HG03175 (cell line): ENCODE measurements at regions not wholly inside any gene's neighbourhood (a gene's known extent, or its start where the extent isn't known, plus 50 kb on each side); places are given as distances from the start of the nearest gene placed in this dataset.
"Not testable (repeated sequence)": the region's sequence is repeated elsewhere in the genome, so short reads cannot be mapped to it uniquely, and the experiment has no call there.

ENCODE experiments used
- ATAC-seq: cut with Tn5 transposase; IDR thresholded peaks from one replicate; pipeline ENCODE4 v1.9.1; 2021; ENCODE audit warnings: mild to moderate bottlenecking, moderate library complexity; ENCODE audit not compliant: unreplicated experiment

DNA sequence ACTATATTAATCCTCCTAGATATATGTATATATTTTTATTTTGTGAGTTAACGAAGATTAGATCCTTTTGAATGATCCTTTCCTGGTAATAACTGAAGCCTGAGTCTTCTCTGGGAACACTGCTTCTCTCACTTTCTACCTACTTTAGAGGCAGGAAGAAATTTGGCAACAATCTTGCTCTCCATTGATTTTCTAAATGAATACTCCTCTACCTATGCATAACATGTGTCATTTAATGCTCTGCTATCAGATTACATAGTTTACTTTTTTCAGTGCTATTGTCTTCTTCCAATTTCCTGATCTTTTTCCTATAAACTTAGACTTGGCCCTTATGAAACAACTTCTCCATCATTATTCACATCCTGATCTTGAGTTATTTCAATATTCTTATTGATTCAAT, 60.4 kb upstream of the PDHA2 start:
- no peak for ATAC-seq

DNA sequence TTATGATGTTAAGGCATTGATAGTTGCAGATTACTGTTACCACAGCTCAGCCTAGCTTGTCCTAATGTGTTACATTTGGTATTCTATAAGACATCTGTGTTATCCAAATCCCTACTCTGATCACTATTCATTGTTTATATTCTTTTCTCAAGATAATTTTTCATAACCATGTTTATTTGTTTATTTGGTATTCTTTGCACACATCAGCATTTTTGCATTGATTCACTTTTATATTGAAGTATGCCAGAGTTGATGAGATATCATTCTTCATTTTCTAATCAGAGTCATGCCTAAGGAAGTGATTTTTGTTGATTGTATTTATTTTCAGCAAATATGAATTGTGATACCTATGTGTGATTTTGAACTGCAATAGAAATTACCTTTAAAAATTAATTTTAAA, 61.2 kb upstream of the PDHA2 start:
- ATAC-seq = no peak

DNA sequence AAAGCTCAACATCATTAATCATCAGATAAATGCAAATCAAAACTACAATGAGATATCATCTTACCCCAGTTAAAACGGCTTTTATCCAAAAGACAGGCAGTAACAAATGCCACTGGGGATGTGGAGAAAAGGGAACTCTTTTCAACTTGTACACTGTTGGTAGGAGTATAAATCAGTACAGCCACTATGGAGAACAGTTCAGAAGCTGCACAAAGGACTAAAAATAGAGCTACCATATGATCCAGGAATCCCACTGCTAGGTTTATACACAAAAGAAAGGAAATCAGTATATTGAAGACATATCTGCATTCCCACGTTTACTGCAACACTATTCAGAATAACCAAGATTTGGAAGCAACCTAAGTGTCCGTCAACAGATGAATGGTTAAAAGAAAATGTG, 69.3 kb upstream of the PDHA2 start:
- not testable (repeated sequence) for ATAC-seq

DNA sequence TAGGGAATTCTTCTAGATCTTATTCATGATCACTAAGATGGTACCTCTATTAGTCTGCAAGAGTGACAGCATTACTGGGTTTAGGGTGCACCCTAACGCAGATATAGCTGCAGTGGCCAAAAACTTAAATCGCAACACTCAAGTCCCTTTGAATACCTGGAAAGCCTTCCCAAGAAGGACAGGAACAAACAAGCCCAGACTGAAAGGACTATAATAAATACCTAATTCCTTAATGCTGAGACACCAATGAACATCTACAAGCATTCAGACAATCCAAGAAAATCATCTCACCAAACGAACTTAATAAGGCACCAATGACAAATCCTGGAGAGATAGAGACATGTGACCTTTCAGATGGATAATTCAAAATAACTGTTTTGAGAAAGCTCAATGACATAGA, 74.9 kb upstream of the PDHA2 start:
- ATAC-seq = no peak

DNA sequence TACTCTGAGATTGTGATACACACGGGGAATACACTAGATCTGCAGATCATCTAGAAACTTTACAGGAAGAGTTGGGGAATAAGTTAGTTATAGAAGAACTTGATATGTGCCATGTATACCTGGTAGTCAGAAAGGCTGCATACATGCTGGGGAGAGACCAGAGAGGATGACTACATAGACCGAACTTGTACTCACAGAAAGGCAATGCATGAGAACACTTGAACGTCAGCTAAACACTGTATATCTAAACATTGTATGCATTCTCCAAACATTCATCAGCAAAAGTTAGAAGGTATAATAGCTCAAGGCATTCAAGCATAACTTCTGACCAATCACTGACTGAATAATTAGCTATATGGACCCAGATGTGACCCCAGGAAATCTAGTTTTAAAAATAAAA, 78.0 kb upstream of the PDHA2 start:
- no peak for ATAC-seq

DNA sequence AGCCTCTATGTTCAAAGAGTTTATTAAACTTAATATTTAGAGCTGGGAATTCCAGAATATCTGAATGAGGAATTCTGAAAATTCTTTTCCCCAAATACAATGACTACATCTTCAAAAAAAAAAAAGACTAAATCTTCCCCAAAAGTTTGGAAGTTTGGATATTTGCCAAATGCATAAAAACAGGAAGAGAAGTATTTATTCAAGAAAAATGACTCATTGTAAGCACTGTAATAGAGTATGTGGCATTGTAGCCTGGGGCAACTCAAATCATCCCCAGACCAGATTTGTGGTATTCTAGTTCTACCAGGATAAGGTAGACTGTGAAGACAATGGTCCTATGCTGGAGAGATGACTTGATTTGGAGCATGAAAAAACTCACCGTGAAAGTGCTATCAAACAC, 78.5 kb upstream of the PDHA2 start:
- ATAC-seq = no peak

DNA sequence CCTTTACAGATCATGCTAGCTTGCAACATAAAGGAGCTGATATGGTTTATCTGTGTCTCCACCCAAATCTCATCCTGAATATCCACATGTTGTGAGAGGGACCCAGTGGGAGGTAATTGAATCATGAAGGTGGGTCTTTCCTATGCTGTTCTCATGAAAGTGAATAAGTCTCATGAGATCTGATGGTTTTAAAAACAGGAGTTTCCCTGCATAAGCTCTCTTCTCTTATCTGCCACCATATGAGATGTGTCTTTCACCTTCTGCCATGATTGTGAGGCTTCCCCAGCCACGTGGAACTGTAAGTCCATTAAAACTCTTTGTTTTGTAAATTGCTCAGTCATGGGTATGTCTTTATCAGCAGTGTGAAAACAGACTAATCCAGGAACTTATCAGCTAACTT, 79.2 kb upstream of the PDHA2 start:
- ATAC-seq = not testable (repeated sequence)

DNA sequence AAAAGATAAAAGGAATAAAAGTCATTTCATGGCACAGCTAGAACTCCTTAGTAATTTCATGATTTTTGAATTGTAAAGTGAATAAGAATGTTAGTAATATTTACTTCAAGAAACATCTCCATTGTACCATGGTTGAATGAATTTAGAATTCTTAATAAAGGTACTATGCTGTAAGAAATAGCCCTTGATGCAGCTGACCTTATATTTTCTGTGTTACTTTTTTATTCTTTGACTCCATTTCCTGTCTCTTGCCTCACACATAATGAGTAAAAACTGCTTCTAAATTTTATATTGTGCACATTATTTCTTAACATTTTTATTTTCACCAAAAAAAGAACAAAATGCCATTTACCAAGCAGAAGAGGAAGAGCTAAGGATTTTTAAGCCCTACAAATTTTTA, 81.9 kb upstream of the PDHA2 start:
- no peak for ATAC-seq

DNA sequence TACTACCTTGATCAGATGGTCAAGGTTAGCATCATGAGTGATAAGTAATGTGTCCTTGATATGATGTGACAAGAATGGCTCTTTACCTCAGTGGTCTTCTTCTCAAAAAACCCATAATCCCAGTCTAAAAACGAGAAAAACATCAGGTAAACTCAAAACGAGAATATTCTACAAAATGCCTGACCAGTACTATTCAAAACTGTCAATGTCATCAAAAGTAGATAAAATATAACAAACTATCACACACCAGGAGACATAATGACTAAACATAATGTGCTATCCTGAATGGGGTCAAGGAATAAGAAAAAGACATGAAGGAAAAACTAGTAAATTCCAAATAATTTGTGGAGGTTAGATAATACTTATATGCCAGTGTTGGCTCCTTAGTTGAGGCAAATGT, 85.2 kb upstream of the PDHA2 start:
- no peak for ATAC-seq

DNA sequence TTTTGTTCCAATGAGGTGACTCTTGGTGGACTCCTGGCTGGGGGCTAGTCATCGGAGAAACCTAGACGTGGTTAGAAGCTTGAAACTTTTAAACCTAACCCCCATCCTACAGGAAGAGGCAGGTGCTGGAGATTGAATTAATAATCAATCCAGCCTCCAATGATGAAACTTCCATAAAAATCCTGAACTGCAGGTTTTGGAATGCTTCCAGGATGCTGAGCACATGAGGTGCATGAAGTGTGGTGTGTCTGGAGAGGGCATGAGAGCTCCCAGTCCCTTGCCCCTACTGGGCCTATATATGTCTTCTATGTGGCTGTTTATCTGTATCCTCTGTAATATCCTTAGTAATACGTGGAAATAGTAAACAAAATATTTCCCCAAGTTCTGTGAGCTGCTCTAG, 90.7 kb upstream of the PDHA2 start:
- no peak for ATAC-seq

DNA sequence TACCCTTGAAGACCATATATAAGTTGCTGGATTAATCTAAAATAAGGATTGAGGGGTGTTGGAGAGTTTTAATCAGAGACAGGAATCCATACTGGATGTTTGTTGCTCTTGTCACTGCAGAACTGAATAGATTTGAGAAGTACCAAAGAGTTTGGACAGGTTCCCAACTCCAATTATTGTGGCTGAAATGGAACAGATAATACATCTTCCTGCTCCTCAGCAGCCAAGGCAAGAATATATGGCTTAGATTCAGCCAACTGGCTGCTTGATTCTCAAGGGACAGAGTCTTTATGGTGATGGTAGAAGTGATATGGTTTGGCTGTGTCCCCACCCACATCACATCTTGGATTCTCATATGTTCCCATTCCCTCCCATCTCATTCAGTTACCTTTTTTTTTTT, 97.0 kb upstream of the PDHA2 start:
- no peak for ATAC-seq

DNA sequence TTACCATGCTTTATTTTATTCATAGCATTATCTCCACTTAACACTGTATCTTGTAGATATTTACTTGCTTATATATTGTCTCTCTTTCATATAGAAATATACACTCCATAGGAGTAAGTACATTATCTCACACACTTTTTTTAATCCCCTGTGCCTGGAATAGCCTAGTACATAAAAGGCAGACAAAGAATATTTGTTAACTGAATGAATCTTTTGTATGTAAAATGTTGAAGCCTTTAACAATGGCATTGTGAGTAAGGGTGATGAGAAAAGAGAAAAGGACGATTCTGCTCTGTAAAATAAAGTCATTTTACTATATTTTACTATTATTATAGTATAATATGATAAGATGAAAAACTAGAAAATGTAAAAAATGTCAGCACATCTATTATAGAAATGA, 97.7 kb upstream of the PDHA2 start:
- no peak for ATAC-seq

DNA sequence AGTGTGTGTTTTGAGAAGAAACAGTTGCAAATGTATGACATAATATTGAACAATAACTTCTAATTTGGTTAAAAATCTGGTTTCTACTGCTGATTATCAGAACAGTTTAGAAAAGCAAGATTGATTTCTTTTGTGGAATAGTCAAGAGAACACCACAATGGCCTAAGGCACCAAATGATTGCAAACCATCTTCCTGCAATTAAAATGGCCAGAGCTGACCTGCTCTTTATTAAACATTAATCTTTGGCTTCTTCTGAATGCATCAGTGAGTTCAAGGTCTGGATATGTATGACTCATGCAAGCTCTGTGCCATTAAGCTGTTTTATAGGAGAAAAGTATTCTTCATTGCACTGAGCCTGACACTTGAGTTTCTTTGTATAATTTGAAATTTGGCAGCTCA, 107.8 kb upstream of the PDHA2 start:
- ATAC-seq = no peak

DNA sequence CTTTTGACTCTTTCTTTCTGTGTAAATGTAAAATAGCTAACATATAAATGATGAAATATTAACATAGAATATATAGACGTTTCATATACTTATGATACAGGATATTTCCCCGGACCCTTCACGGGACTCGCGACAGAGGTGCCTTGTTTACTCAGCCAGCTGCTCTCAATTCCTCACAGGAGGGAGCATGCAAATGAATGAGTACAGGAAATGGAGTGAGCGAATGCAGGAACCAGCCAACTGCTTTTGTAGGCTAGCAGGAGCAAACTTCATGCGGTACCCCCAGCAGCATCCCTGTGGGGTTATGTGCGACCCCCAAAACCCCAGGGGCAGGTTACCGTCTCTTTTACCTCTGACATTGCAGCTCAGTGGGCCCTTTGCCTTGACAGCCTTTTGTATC, 110.3 kb upstream of the PDHA2 start:
- ATAC-seq = no peak

DNA sequence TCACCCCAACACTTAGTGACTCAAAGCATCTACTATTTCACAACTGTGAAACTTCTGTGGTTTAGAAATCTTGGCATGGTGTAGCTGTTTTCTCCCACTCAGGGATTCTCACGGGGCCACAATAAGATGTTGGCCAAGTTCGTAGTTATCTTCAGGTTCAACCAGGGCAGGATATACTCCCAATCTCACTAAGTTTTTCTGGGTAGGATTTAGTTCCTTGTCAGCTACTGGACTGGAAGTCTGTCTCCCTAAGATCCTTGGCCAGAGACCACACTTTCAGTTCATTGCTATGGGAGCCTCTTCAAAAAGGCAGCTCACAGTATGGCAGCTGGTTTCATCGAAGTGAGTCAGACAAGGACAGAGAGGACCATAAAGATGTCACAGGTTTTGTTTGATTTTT, 111.7 kb upstream of the PDHA2 start:
- ATAC-seq = no peak

DNA sequence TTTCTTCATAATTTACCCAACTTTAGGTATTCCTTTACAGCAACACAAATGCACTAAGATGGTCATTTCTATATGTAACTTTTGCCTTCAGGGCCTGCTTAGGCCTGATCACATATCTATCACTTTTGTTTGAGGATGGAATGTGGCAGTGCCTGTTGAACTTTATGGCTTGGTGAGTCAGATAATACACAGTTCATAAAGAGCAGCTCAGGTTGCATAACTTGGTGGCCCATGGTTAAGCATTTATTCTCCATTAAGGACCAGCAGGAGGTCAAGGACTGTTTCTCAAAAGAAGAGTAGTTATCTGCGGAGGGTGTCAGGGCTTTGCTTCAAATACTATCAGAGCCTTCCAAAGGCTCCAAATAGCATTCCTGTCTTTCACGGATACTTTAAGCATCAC, 124.1 kb upstream of the PDHA2 start:
- no peak for ATAC-seq

DNA sequence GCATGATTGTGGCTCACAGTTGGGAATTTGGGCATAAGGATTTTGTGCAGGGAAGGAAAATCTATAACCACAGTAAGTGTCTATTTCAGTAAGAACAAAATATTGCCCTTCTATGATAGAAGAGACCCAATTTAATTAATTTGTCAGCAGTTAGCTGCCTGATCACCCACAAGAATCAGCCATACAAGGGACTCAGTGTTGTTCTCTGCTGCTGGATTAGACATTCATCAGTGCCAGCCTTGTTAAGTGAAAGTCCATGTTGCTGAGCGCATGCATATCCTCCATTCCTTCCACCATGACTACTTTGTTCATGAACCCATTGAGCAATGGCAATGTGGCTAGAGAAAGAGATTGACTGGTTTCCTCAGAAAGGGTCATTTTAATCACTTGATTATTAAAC, 125.3 kb upstream of the PDHA2 start:
- no peak for ATAC-seq

DNA sequence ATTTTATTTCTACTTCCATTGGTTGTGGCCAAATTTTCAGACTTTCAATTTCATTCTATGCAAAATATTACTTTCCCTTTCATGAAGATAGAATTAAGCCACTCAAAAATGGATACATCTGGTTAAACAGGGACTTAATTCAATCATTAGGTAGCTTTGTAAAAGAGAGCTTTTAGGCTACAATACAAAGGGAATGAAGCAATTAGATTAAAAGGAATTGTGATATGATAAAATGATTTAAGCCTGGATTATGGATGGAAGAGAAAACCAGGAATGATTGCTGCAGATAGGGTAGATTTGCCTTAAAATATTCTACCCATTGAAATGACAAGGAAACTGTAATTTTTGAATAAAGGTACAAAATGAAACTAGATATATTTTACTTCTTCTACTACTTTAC, 134.6 kb upstream of the PDHA2 start:
- ATAC-seq = no peak

DNA sequence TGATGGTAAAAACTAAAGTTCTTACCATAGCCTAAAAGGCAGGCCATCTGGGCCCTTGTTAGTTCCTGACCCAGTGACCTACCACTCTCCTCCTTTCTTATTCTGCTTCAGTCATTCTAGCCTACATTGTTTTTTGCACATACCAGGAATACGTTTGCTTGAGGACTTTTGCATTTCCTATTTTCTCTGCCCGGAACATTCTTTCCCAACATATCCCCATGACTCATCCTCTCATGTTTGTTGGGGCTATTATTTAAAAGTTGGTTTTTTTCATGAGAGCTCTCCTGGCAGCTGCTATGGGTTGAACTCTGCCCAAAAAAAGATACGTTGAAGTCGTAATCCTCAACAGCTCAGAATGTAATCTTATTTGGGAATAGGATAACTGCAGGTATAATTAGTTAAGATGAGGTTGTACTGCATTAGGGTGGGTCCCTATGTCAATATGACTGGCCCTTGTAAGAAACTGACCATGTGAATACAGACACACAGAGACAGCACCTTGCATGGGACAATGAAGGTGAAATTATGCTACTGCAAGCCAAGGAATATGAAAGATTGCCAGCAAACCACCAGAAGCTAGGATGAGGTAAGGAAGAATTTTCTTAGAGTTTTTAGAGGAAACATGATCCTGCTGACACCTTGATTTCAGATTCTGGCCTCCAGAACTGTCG, 138.3 kb upstream of the PDHA2 start:
- ATAC-seq = no peak

DNA sequence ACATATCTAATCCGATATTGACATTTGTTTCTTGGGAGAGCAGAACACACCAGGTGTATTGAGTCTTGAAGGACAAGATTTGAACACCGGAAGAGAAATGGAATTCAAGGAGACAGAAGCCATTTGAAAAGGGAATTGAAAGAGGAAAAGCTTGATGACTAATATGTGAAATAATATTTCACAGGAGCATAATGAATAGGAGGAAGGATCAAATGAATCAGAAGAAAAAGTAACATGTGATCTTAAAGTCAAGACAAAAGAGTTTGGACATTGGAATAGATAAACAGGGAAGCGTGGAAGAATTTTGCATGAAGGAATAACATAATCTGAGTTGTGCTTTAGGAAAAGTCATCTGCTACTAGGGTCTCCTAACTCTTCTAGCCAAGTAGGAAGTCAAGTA, 145.5 kb upstream of the PDHA2 start:
- ATAC-seq = no peak

DNA sequence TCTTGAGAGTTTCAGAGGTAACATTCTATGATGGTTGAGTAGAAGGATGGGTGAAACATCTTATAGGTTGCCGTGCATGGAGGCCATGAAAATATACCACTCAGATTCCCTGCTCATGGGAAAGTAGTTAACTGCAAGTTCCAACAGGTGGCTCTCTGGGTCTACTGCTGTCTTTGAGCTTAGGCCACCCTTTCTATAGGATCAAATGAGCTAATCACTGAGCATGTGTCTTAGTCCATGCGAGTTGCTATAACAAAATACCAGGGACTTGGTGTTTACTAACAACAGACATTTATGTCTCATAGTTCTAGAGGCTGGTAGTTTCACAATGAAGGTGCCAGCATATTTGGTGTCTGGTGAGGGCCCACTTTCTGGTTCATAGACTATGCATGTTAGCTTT, 144.8 kb upstream of the UNC5C start:
- ATAC-seq = no peak

DNA sequence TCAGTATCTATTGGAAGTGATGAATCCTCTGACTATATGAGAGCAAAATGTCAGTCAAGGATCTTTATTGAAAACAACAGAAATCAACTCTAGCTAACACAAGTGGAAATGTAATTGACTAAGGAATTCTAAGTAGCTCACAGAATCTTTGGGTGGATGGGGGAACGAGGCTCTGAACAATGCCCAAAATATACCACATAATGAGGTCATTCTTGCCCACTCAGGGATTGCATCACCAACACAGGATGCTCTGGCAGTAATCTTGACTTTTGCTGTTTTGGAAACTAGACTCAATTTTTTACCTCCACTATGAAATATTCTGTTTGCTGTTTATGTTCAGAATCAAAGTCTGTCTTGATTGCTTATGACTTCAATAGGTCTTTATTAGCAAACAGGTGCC, 127.4 kb upstream of the UNC5C start:
- no peak for ATAC-seq

DNA sequence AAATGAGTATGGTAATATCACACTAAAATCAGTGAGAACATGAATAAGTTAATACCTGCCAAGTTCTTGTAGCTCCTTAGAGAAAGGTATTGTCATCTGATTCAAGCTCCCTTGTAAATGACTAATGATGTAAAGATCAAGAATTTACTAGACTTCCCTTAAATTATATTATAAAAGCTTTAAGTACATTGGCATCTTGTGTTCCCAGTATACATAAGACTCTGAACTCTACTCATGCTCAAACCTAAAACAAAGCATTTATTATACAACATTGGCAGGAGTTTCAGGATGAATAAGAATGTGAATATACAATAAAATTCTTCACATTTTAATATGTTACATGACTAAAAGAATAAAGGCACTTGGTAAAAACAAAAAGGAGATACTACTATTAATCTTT, 126.8 kb upstream of the UNC5C start:
- ATAC-seq = no peak

DNA sequence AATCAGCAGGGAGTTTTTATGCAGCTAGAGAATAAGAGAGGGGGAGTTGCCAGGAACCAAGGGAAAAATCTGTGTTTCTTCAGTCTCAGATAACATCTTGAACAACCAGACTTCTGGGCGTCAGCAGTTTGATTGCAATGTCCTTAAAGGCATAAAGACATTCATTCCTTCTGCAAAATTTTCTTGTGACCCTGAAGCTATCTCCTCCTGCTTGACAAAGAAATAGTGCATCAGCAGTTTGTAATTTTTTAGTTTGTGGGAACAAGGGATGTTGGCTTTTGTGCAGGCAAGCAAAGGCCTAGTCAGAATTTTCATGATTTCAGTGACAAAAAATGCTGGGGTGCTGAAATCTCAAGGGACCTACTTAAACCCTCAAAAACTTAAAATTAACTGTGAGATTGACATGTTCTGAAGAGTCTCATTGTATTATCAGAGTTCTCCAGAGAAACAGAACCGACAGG, 125.8 kb upstream of the UNC5C start:
- no peak for ATAC-seq
